ENCODE measurements at regions not wholly inside any gene's neighbourhood (a gene's known extent, or its start where the extent isn't known, plus 50 kb on each side); places are given as distances from the start of the nearest gene placed in this dataset.

DNA sequence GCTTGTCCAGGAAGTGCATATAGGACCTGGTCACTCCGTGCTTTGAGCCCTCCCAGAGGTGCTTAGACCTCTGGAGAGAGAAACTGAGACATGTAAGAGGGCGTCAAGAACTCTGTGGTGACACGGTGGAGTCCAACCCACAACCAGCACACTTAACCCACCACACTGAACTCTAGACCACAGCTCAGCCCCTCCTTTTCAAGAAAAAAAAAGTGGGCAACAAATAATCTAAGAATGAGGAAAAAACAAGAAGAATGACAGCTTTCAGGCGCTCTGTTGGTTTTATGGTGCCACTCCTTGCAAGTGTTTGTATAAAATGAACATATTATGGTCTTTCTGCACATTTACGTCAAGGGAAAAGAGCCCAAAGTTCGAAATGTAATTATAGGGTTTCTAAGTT lies 50.2 kb upstream of the SNAPC3 start:
- TF ChIP-seq POLR2A (IDR thresholded peaks at IDR 0.05), result no peak
- TF ChIP-seq CTCF (IDR thresholded peaks at IDR 0.05), result no peak
